Parathyroid adenoma (tissue), 2 donors: ENCODE measurements at regions not wholly inside any gene's neighbourhood (a gene's known extent, or its start where the extent isn't known, plus 50 kb on each side); places are given as distances from the start of the nearest gene placed in this dataset.

Experiments
- H2AFZ ChIP-seq: fragments of 300-600 bp; sonication (generic); one replicate; pipeline ENCODE4 v1.7.0; 2017; ENCODE audit warnings: antibody characterized with exemption, mild to moderate bottlenecking
- H3K27ac ChIP-seq: fragments of 300-600 bp; sonication (generic); one replicate; pipeline ENCODE4 v1.7.0; 2017
- H3K27me3 ChIP-seq: fragments of 300-600 bp; sonication (generic); one replicate; pipeline ENCODE4 v1.7.0; 2017; ENCODE audit warnings: low read length; ENCODE audit not compliant: control insufficient read depth, insufficient read depth
- H3K36me3 ChIP-seq: fragments of 300-600 bp; sonication (generic); one replicate; pipeline ENCODE4 v1.7.0; 2017; ENCODE audit warnings: low read length; ENCODE audit not compliant: control insufficient read depth, insufficient read depth
- H3K4me1 ChIP-seq: fragments of 300-600 bp; sonication (generic); one replicate; pipeline ENCODE4 v1.7.0; 2017; ENCODE audit warnings: control low read depth
- H3K4me2 ChIP-seq: fragments of 300-600 bp; sonication (generic); one replicate; pipeline ENCODE4 v1.7.0; 2017; ENCODE audit warnings: low read length
- H3K4me3 ChIP-seq: fragments of 300-600 bp; sonication (generic); one replicate; pipeline ENCODE4 v1.7.0; 2017; ENCODE audit warnings: low read depth, low read length
- H3K79me2 ChIP-seq: fragments of 300-600 bp; sonication (generic); one replicate; pipeline ENCODE4 v1.7.0; 2017; ENCODE audit warnings: control low read depth
- H3K9ac ChIP-seq: fragments of 300-600 bp; sonication (generic); one replicate; pipeline ENCODE4 v1.7.0; 2017; ENCODE audit warnings: mild to moderate bottlenecking
- H3K9me3 ChIP-seq: fragments of 300-600 bp; sonication (generic); one replicate; pipeline ENCODE4 v1.7.0; 2017; ENCODE audit warnings: low read length; ENCODE audit not compliant: control insufficient read depth
- CTCF ChIP-seq: fragments of 300-600 bp; sonication (generic); IDR thresholded peaks from one replicate; pipeline ENCODE4 v1.7.0; 2017; ENCODE audit warnings: antibody characterized with exemption, mild to moderate bottlenecking
- donor health status: primary hyperparathyroidism.

GRCh38 chr9:28528049-28528448 lies 954.8 kb upstream of the C9orf72 start:
- Histone ChIP-seq H3K27ac (no peak overlapping the region), H3K4me1 (no peaks in the 10 kb centered on the region), H3K4me2 (no peak overlapping the region), H3K9ac (no peak overlapping the region), H3K36me3 (no peaks in the 10 kb centered on the region), H2AFZ (no peak overlapping the region), H3K9me3 (no peaks in the 10 kb centered on the region), H3K79me2 (no peaks in the 10 kb centered on the region), H3K27me3 (no peaks in the 10 kb centered on the region), H3K4me3 (no peak overlapping the region)
- TF ChIP-seq CTCF, result no peak

GRCh38 chr9:28538132-28538531 lies 964.9 kb upstream of the C9orf72 start:
- Histone ChIP-seq H3K36me3 (no peaks in the 10 kb centered on the region), H3K4me2 (no peak overlapping the region), H3K4me1 (no peaks in the 10 kb centered on the region), H3K79me2 (no peaks in the 10 kb centered on the region), H3K9ac (no peak overlapping the region), H3K4me3 (no peak overlapping the region), H3K9me3 (no peaks in the 10 kb centered on the region), H3K27ac (no peak overlapping the region), H3K27me3 (no peaks in the 10 kb centered on the region), H2AFZ (no peak overlapping the region)
- no peak for TF ChIP-seq CTCF

- Histone ChIP-seq H3K27ac (no peak overlapping the region), H3K27me3 (no peaks in the 10 kb centered on the region), H3K36me3 (no peaks in the 10 kb centered on the region), H3K4me3 (no peak overlapping the region), H3K79me2 (no peaks in the 10 kb centered on the region), H3K4me2 (no peak overlapping the region), H2AFZ (no peak overlapping the region), H3K9me3 (no peaks in the 10 kb centered on the region), H3K9ac (no peak overlapping the region), H3K4me1 (no peaks in the 10 kb centered on the region)
- no peak for TF ChIP-seq CTCF
Measured at GRCh38 chr9:28539434-28540070, 966.3 kb upstream of the C9orf72 start.

- TF ChIP-seq CTCF, result no peak
- no peak overlapping the region for H3K9ac ChIP-seq
- H3K4me3 ChIP-seq, result no peak overlapping the region
- no peak overlapping the region for H2AFZ ChIP-seq
- no peaks in the 10 kb centered on the region for H3K36me3 ChIP-seq
- no peak overlapping the region for H3K27ac ChIP-seq
- H3K9me3 ChIP-seq, result no peaks in the 10 kb centered on the region
- H3K27me3 ChIP-seq, result no peaks in the 10 kb centered on the region
- no peaks in the 10 kb centered on the region for H3K79me2 ChIP-seq
- H3K4me1 ChIP-seq, result no peaks in the 10 kb centered on the region
- H3K4me2 ChIP-seq, result no peak overlapping the region
Measured at GRCh38 chr9:28542928-28543327, 969.6 kb upstream of the C9orf72 start.

GRCh38 chr9:28547527-28547926 lies 974.2 kb upstream of the C9orf72 start:
- no peaks in the 10 kb centered on the region for H3K79me2 ChIP-seq
- no peak overlapping the region for H2AFZ ChIP-seq
- TF ChIP-seq CTCF, result no peak
- H3K9me3 ChIP-seq, result no peaks in the 10 kb centered on the region
- H3K4me1 ChIP-seq, result no peaks in the 10 kb centered on the region
- H3K9ac ChIP-seq, result no peak overlapping the region
- no peaks in the 10 kb centered on the region for H3K36me3 ChIP-seq
- H3K27ac ChIP-seq, result no peak overlapping the region
- no peaks in the 10 kb centered on the region for H3K27me3 ChIP-seq
- H3K4me3 ChIP-seq, result no peak overlapping the region
- no peak overlapping the region for H3K4me2 ChIP-seq
